ENCODE measurements at regions not wholly inside any gene's neighbourhood (a gene's known extent, or its start where the extent isn't known, plus 50 kb on each side); places are given as distances from the start of the nearest gene placed in this dataset.

- TF ChIP-seq ZNF274 (IDR thresholded peaks at IDR 0.05; ENCODE audit: low read depth, low read length) (no peak), YY1 (IDR thresholded peaks at IDR 0.05; ENCODE audit: insufficient read depth, insufficient read length) (no peak)
Observed at GRCh38 chrX:81355436-81355835, 153.5 kb downstream of the SH3BGRL start.
